Dermis blood vessel endothelial cell (primary cell): ENCODE measurements at regions not wholly inside any gene's neighbourhood (a gene's known extent, or its start where the extent isn't known, plus 50 kb on each side); places are given as distances from the start of the nearest gene placed in this dataset.

ENCODE experiments used
- DNase-seq: peaks from one replicate; pipeline ENCODE4 v3.0.0; 2010

GRCh38 chr3:6531153-6531552 lies 329.8 kb upstream of the GRM7 start:
- no peak for DNase-seq

- DNase-seq = no peak
Measured at GRCh38 chr3:6532101-6532500, 328.8 kb upstream of the GRM7 start.

GRCh38 chr3:6540981-6541380 lies 319.9 kb upstream of the GRM7 start:
- DNase-seq = no peak

GRCh38 chr3:6542795-6543194 lies 318.1 kb upstream of the GRM7 start:
- no peak for DNase-seq

- DNase-seq = no peak
Measured at GRCh38 chr3:6549296-6549695, 311.6 kb upstream of the GRM7 start.

GRCh38 chr3:6551165-6551564 lies 309.8 kb upstream of the GRM7 start:
- no peak for DNase-seq

- DNase-seq = no peak
Measured at GRCh38 chr3:6560259-6560658, 300.7 kb upstream of the GRM7 start.

- no peak for DNase-seq
Measured at GRCh38 chr3:6567241-6567640, 293.7 kb upstream of the GRM7 start.

- DNase-seq = no peak
Measured at GRCh38 chr3:6568999-6569493, 291.9 kb upstream of the GRM7 start.

GRCh38 chr3:6571448-6571847 lies 289.5 kb upstream of the GRM7 start:
- DNase-seq = no peak

- DNase-seq = no peak
Measured at GRCh38 chr3:6577584-6577983, 283.3 kb upstream of the GRM7 start.

GRCh38 chr3:6578526-6578925 lies 282.4 kb upstream of the GRM7 start:
- no peak for DNase-seq

GRCh38 chr3:6580808-6581207 lies 280.1 kb upstream of the GRM7 start:
- DNase-seq = no peak

- no peak for DNase-seq
Measured at GRCh38 chr3:6585360-6585759, 275.6 kb upstream of the GRM7 start.

GRCh38 chr3:6600237-6600636 lies 260.7 kb upstream of the GRM7 start:
- no peak for DNase-seq

- DNase-seq = no peak
Measured at GRCh38 chr3:6601374-6601773, 259.5 kb upstream of the GRM7 start.

GRCh38 chr3:6602329-6602728 lies 258.6 kb upstream of the GRM7 start:
- no peak for DNase-seq

GRCh38 chr3:6605227-6605626 lies 255.7 kb upstream of the GRM7 start:
- no peak for DNase-seq

- no peak for DNase-seq
Measured at GRCh38 chr3:6608843-6609242, 252.1 kb upstream of the GRM7 start.

- no peak for DNase-seq
Measured at GRCh38 chr3:6612034-6612616, 248.8 kb upstream of the GRM7 start.

- no peak for DNase-seq
Measured at GRCh38 chr3:6622260-6622659, 238.7 kb upstream of the GRM7 start.

GRCh38 chr3:6622712-6623111 lies 238.2 kb upstream of the GRM7 start:
- DNase-seq = no peak

- DNase-seq = no peak
Measured at GRCh38 chr3:6631376-6631775, 229.5 kb upstream of the GRM7 start.

GRCh38 chr3:6640907-6641306 lies 220.0 kb upstream of the GRM7 start:
- no peak for DNase-seq
